ENCODE measurements at regions not wholly inside any gene's neighbourhood (a gene's known extent, or its start where the extent isn't known, plus 50 kb on each side); places are given as distances from the start of the nearest gene placed in this dataset.

- TF ChIP-seq, protein P1, sequence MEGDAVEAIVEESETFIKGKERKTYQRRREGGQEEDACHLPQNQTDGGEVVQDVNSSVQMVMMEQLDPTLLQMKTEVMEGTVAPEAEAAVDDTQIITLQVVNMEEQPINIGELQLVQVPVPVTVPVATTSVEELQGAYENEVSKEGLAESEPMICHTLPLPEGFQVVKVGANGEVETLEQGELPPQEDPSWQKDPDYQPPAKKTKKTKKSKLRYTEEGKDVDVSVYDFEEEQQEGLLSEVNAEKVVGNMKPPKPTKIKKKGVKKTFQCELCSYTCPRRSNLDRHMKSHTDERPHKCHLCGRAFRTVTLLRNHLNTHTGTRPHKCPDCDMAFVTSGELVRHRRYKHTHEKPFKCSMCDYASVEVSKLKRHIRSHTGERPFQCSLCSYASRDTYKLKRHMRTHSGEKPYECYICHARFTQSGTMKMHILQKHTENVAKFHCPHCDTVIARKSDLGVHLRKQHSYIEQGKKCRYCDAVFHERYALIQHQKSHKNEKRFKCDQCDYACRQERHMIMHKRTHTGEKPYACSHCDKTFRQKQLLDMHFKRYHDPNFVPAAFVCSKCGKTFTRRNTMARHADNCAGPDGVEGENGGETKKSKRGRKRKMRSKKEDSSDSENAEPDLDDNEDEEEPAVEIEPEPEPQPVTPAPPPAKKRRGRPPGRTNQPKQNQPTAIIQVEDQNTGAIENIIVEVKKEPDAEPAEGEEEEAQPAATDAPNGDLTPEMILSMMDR (optimal IDR thresholded peaks at IDR 0.05 in 1 of 3, IDR thresholded peaks at IDR 0.05 in 1 of 3, conservative IDR thresholded peaks at IDR 0.05 in 1 of 3; ENCODE audit: extremely low read depth in 1 of 3, insufficient read depth in 2 of 3, low read length in 3 of 3) = no peak
- TF ChIP-seq EZH2 (IDR thresholded peaks at IDR 0.05; ENCODE audit: low read length) = no peak
Measured at GRCh38 chrX:5117816-5118215, 1110.9 kb downstream of the NLGN4X start.
